Suprapubic skin (tissue), 4 donors: ENCODE measurements at regions not wholly inside any gene's neighbourhood (a gene's known extent, or its start where the extent isn't known, plus 50 kb on each side); places are given as distances from the start of the nearest gene placed in this dataset.

ENCODE experiments used
- DNase-seq, 2 donors: peaks; one replicate each; pipeline ENCODE4 v3.0.0-alpha.2; 2019; ENCODE audit warnings: low spot score in 2 of 2
- H3K27ac ChIP-seq: fragments of 200-600 bp; sonication (generic); one replicate; pipeline ENCODE4 v1.5.1; 2019
- H3K27me3 ChIP-seq: fragments of 200-600 bp; sonication (generic); one replicate; pipeline ENCODE4 v1.5.1; 2019
- H3K36me3 ChIP-seq: fragments of 200-600 bp; sonication (generic); one replicate; pipeline ENCODE4 v1.5.1; 2019
- H3K4me1 ChIP-seq: fragments of 200-600 bp; sonication (generic); one replicate; pipeline ENCODE4 v1.5.1; 2019
- H3K4me3 ChIP-seq: fragments of 200-600 bp; sonication (generic); one replicate; pipeline ENCODE4 v1.5.1; 2019; ENCODE audit warnings: mild to moderate bottlenecking
- H3K9me3 ChIP-seq: fragments of 200-600 bp; sonication (generic); one replicate; pipeline ENCODE4 v1.5.1; 2019
- CTCF ChIP-seq, 2 donors: fragments of 200-600 bp in 1 of 2; fragments of 450-650 bp in 1 of 2; sonication (generic) in 1 of 2; IDR thresholded peaks; one replicate each; pipeline ENCODE4 v1.5.1; 2016 to 2019; ENCODE audit warnings: antibody characterized with exemption in 2 of 2, mild to moderate bottlenecking in 1 of 2, moderate library complexity in 1 of 2
- EP300 ChIP-seq: sonication (generic); formaldehyde crosslinking; IDR thresholded peaks from one replicate; pipeline ENCODE4 v1.6.1; 2017; ENCODE audit warnings: antibody characterized with exemption
- POLR2A ChIP-seq, 2 donors: fragments of 450-650 bp; IDR thresholded peaks; one replicate each; pipeline ENCODE4 v1.6.1; 2017; ENCODE audit warnings: antibody characterized with exemption in 2 of 2, mild to moderate bottlenecking in 2 of 2, moderate library complexity in 2 of 2
- POLR2AphosphoS5 ChIP-seq, 3 donors: sonication (generic); formaldehyde crosslinking; IDR thresholded peaks; one replicate each; pipeline ENCODE4 v1.6.1; 2017; ENCODE audit warnings: antibody characterized with exemption in 3 of 3
- WGBS: methylation state at CpG from one replicate; pipeline ENCODE4 v1.1.5; 2018; 5-methylcytosine and 5-hydroxymethylcytosine counted together

- WGBS, result 44% methylated on average over 13 of the region's 13 CpGs
Observed at GRCh38 chrX:109839694-109840567, 106.9 kb upstream of the ACSL4 start.

GRCh38 chrX:109840585-109840984 is 107.5 kb upstream of the ACSL4 start:
- WGBS, result 50% methylated on average over 3 of the region's 3 CpGs
- no peaks in the 10 kb centered on the region for H3K27me3 ChIP-seq
- TF ChIP-seq POLR2A (IDR thresholded peaks at IDR 0.05) (no peak), POLR2AphosphoS5 (IDR thresholded peaks at IDR 0.05) (no peak), EP300 (no peak), CTCF (IDR thresholded peaks at IDR 0.05) (no peak)
- no peaks in the 10 kb centered on the region for H3K9me3 ChIP-seq
- peak overlapping the region; percentile 64 for H3K27ac ChIP-seq
- no peak for DNase-seq
- no peak overlapping the region for H3K4me3 ChIP-seq
- H3K36me3 ChIP-seq, result no peaks in the 10 kb centered on the region
- H3K4me1 ChIP-seq, result peaks cover 5% of the 10 kb centered on the region

More at GRCh38 chrX:109839694-109840567, 106.9 kb upstream of the ACSL4 start:
- Histone ChIP-seq H3K4me3 (no peak overlapping the region), H3K27ac (peak overlapping the region; percentile 64), H3K27me3 (no peaks in the 10 kb centered on the region), H3K36me3 (no peaks in the 10 kb centered on the region), H3K9me3 (no peaks in the 10 kb centered on the region), H3K4me1 (peaks cover 5% of the 10 kb centered on the region)
- DNase-seq, result peak in 1 of 2 donors; percentile 57
- TF ChIP-seq CTCF (IDR thresholded peaks at IDR 0.05) (no peak), POLR2AphosphoS5 (IDR thresholded peaks at IDR 0.05) (no peak), POLR2A (IDR thresholded peaks at IDR 0.05) (no peak), EP300 (no peak)

GRCh38 chrX:109841257-109841656 is 108.2 kb upstream of the ACSL4 start:
- DNase-seq, result no peak
- no peak for TF ChIP-seq POLR2AphosphoS5 (IDR thresholded peaks at IDR 0.05)
- no peak for TF ChIP-seq EP300
- TF ChIP-seq POLR2A (IDR thresholded peaks at IDR 0.05), result no peak
- TF ChIP-seq CTCF (IDR thresholded peaks at IDR 0.05), result no peak
- Histone ChIP-seq H3K9me3 (no peaks in the 10 kb centered on the region), H3K4me3 (no peak overlapping the region), H3K36me3 (no peaks in the 10 kb centered on the region), H3K27ac (no peak overlapping the region), H3K4me1 (peaks cover 5% of the 10 kb centered on the region), H3K27me3 (no peaks in the 10 kb centered on the region)
- 83% methylated on average over 4 of the region's 4 CpGs for WGBS

GRCh38 chrX:109841869-109842579 is 109.0 kb upstream of the ACSL4 start:
- 95% methylated on average over 4 of the region's 4 CpGs for WGBS
- H3K27ac ChIP-seq, result no peak overlapping the region
- no peaks in the 10 kb centered on the region for H3K27me3 ChIP-seq
- H3K4me1 ChIP-seq, result peaks cover 5% of the 10 kb centered on the region
- no peak for DNase-seq
- TF ChIP-seq POLR2A (IDR thresholded peaks at IDR 0.05) (no peak), EP300 (no peak), CTCF (IDR thresholded peaks at IDR 0.05) (no peak), POLR2AphosphoS5 (IDR thresholded peaks at IDR 0.05) (no peak)
- no peaks in the 10 kb centered on the region for H3K9me3 ChIP-seq
- no peak overlapping the region for H3K4me3 ChIP-seq
- H3K36me3 ChIP-seq, result no peaks in the 10 kb centered on the region

GRCh38 chrX:109842611-109843010 is 109.6 kb upstream of the ACSL4 start:
- H3K27me3 ChIP-seq, result no peaks in the 10 kb centered on the region
- H3K27ac ChIP-seq, result no peak overlapping the region
- DNase-seq, result no peak
- H3K4me3 ChIP-seq, result no peak overlapping the region
- H3K9me3 ChIP-seq, result no peaks in the 10 kb centered on the region
- peaks cover 5% of the 10 kb centered on the region for H3K4me1 ChIP-seq
- H3K36me3 ChIP-seq, result no peaks in the 10 kb centered on the region
- TF ChIP-seq EP300 (no peak), POLR2A (IDR thresholded peaks at IDR 0.05) (no peak), CTCF (IDR thresholded peaks at IDR 0.05) (no peak), POLR2AphosphoS5 (IDR thresholded peaks at IDR 0.05) (no peak)
- 75% methylated on average over 6 of the region's 6 CpGs for WGBS
